Pancreas (tissue), 10 donors: ENCODE measurements at regions not wholly inside any gene's neighbourhood (a gene's known extent, or its start where the extent isn't known, plus 50 kb on each side); places are given as distances from the start of the nearest gene placed in this dataset.
"Not testable (repeated sequence)": the region's sequence is repeated elsewhere in the genome, so short reads cannot be mapped to it uniquely, and the experiment has no call there.

Experiments used
- ATAC-seq, 4 donors: fragments of 200-7000 bp; cut with Tn5 transposase; one replicate each; pipeline versions ENCODE4 v1.8.0 to v1.9.1; 2020; ENCODE audit warnings: mild to moderate bottlenecking in 4 of 4, moderate library complexity in 4 of 4
- DNase-seq, 6 donors: peaks; one replicate each; pipeline ENCODE4 v3.0.0-alpha.2; 2020
- FAIRE-seq: peaks from 2 replicates; lab custom pipeline; 2012; peaks lifted over from hg19 to GRCh38; lab: Jason Lieb, UNC
- H3K27ac ChIP-seq, 4 donors: fragments of 200-600 bp; sonication (generic); 1 replicate in 3 of 4; 2 replicates in 1 of 4; pipeline versions ENCODE4 v1.5.0 to v1.8.0; 2020
- H3K27me3 ChIP-seq, 4 donors: fragments of 200-600 bp; one replicate each; pipeline ENCODE4 v1.8.0; 2021
- H3K36me3 ChIP-seq, 3 donors: fragments of 200-600 bp; sonication (generic) in 1 of 3; one replicate each; pipeline versions ENCODE4 v1.5.0 to v1.8.0; 2020 to 2021
- H3K4me1 ChIP-seq, 3 donors: fragments of 200-600 bp; one replicate each; pipeline ENCODE4 v1.8.0; 2021
- H3K4me3 ChIP-seq, 4 donors: fragments of 200-600 bp; sonication (generic) in 2 of 4; one replicate each; pipeline versions ENCODE4 v1.5.0 to v1.8.0; 2020 to 2021
- H3K9me3 ChIP-seq, 4 donors: fragments of 200-600 bp; one replicate each; pipeline ENCODE4 v1.8.0; 2021
- CTCF ChIP-seq, 4 donors: fragments of 200-600 bp; sonication (generic) in 3 of 4; IDR thresholded peaks; one replicate each; pipeline versions ENCODE4 v1.5.0 to v1.8.0; 2021; ENCODE audit warnings: antibody characterized with exemption in 4 of 4
- WGBS, 2 donors: extraction: QIAGEN DNeasy Blood & Tissue Kit; methylation state at CpG; one replicate each; pipeline ENCODE4 v1.1.7; 2013; 5-methylcytosine and 5-hydroxymethylcytosine counted together
- intact Hi-C, 3 donors: fragments of 100-400 bp; cut with DNase I; formaldehyde crosslinking; loops; one replicate each; pipeline versions ENCODE4 v1.11.1 to v1.14.2; 2022
- donor health status: healthy with polysubstance abuse.
- donor health status: DM: no; HTN: no; CAD: no; lungs with moderate emphysema.
- donor health status: DM: no; HTN: no; CAD: no.
- donor health status: control.
- donor health status: control.
- donor health status: Bipolar disorder and iron deficiency.
- donor health status: DM: yes; HTN: yes; CAD: no.
- donor health status: DM: no; HTN: no; CAD: no.
- donor health status: DM: no; HTN: no; CAD: no.
- donor health status: DM: yes; HTN: yes; CAD: no.

DNA sequence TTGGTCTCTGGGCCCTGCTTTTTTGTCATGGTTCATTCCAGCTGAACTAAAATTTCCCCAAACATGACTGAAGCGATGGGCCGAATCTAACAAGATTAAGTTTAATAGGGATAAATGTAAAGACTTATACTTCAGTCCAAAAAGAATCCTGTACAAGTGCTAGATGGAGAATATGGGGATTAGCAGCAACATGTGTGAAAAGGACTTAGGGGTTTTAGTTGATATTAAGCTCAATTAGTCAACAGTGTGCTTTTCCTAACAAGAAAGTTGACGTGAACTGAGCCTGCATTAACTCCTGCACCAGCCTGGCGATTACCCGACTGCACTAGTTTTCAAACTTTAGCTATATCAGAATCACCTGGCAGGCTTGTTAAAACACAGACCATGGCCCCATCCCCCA is 61.0 kb upstream of the BBX start:
- Histone ChIP-seq H3K36me3 (no peaks in the 10 kb centered on the region), H3K4me3 (no peak overlapping the region), H3K27me3 (no peaks in the 10 kb centered on the region), H3K4me1 (no peaks in the 10 kb centered on the region), H3K9me3 (no peaks in the 10 kb centered on the region), H3K27ac (no peak overlapping the region)
- ATAC-seq = no peak
- DNase-seq = no peak
- intact Hi-C loops = no loop called here
- FAIRE-seq = no peak
- WGBS, 2 donors = 87 to 98% methylated on average over 5 of the region's 5 CpGs
- TF ChIP-seq CTCF (IDR thresholded peaks at IDR 0.05) = no peak

DNA sequence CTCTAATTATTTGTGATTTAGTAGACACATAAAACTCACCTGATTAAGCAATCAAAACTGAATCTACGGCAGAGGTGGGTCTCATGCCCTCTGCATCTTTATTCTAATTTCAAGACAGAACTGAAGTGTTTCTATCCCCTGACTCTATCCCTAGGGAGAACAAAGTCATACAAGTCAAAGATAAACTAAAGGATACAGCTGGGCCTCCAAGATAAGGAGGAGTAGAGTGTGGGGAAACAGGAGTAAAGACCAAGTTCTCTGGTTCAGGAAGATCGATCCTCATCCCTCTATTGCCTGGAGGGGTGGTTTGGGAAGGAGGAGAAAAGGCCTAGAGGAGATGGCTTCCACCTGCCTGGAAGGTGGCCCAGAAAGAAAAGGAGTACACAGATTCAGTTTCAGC is 58.7 kb upstream of the BBX start:
- ATAC-seq (no peak), FAIRE-seq (no peak), DNase-seq (no peak)
- TF ChIP-seq CTCF (IDR thresholded peaks at IDR 0.05) = no peak
- Histone ChIP-seq H3K36me3 (no peaks in the 10 kb centered on the region), H3K27ac (no peak overlapping the region), H3K27me3 (no peaks in the 10 kb centered on the region), H3K4me3 (no peak overlapping the region), H3K9me3 (no peaks in the 10 kb centered on the region), H3K4me1 (no peaks in the 10 kb centered on the region)
- 64 to 76% methylated on average over 2 of the region's 2 CpGs for WGBS, 2 donors
- intact Hi-C loops = no loop called here

GRCh38 chr3:107465064-107465631 is 57.6 kb upstream of the BBX start:
- ATAC-seq = no peak
- no peak for DNase-seq
- Histone ChIP-seq H3K27me3 (no peaks in the 10 kb centered on the region), H3K4me3 (no peak overlapping the region), H3K9me3 (no peaks in the 10 kb centered on the region), H3K36me3 (no peaks in the 10 kb centered on the region), H3K4me1 (no peaks in the 10 kb centered on the region), H3K27ac (no peak overlapping the region)
- 94 to 95% methylated on average over 3 of the region's 3 CpGs for WGBS, 2 donors
- no peak for FAIRE-seq
- intact Hi-C loops = no loop called here
- TF ChIP-seq CTCF (IDR thresholded peaks at IDR 0.05) = no peak

- FAIRE-seq (no peak), DNase-seq (no peak), ATAC-seq (no peak)
- H3K36me3 ChIP-seq = no peaks in the 10 kb centered on the region
- TF ChIP-seq CTCF (IDR thresholded peaks at IDR 0.05) = no peak
- intact Hi-C loops = no loop called here
- 57 to 71% methylated on average over 1 of the region's 1 CpG for WGBS, 2 donors
- no peaks in the 10 kb centered on the region for H3K9me3 ChIP-seq
- H3K4me1 ChIP-seq = no peaks in the 10 kb centered on the region
- no peaks in the 10 kb centered on the region for H3K27me3 ChIP-seq
- no peak overlapping the region for H3K27ac ChIP-seq
- no peak overlapping the region for H3K4me3 ChIP-seq
These were observed 54.0 kb upstream of the BBX start for GRCh38 chr3:107468782-107469181.

- H3K4me3 ChIP-seq, H3K4me1 ChIP-seq, H3K27me3 ChIP-seq, ATAC-seq, H3K9me3 ChIP-seq, H3K27ac ChIP-seq, H3K36me3 ChIP-seq, DNase-seq, FAIRE-seq, intact Hi-C loops: not testable (repeated sequence)
- 29 to 38% methylated on average over 8 of the region's 8 CpGs for WGBS, 2 donors
These were observed 52.3 kb upstream of the BBX start for GRCh38 chr3:107470496-107470895.
